GM21576 (cell line): ENCODE measurements at regions not wholly inside any gene's neighbourhood (a gene's known extent, or its start where the extent isn't known, plus 50 kb on each side); places are given as distances from the start of the nearest gene placed in this dataset.

ENCODE experiments used
- ATAC-seq: cut with Tn5 transposase; IDR thresholded peaks from one replicate; pipeline ENCODE4 v1.9.1; 2021; ENCODE audit warnings: mild to moderate bottlenecking, moderate library complexity; ENCODE audit not compliant: unreplicated experiment

DNA sequence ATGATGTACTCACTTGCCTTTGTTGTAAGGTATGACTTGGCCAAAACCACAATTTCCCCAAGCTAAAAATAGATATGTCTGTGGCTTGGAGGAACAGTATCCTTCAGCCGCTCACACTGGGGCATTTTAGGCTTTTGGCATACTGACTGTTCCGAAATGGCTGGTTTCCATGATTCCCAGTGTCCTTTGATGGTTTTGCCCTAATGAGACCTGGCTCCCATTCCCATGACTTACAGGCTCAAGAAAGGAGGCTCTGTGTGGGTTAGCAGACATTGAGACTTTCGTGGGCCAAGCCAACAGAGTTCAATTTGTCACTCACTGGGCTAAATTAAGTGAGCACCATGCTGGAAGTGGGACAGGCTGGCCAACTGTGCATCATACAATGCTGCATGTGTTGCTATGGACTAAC lies 150.6 kb downstream of the CEP135 start:
- no peak for ATAC-seq

DNA sequence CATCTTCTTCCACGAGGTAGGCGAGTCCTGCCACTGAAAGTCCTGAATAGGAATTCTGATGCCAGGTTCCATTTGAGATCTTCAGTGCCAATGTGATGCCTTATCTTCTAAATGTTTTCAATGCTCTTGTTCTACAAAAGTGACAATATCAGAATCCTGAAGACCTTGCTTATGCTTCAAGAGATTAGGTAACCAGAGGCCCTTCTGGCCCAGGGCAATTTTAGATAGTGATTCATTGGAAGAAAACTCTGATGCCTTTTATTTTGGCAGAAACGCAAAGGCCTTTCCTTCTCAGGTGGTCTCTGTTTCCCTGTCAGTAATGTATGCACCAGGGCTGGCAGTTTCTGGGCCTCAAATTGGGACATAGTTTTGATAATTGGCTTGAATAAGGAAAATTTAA lies 144.8 kb downstream of the CEP135 start:
- ATAC-seq = no peak

DNA sequence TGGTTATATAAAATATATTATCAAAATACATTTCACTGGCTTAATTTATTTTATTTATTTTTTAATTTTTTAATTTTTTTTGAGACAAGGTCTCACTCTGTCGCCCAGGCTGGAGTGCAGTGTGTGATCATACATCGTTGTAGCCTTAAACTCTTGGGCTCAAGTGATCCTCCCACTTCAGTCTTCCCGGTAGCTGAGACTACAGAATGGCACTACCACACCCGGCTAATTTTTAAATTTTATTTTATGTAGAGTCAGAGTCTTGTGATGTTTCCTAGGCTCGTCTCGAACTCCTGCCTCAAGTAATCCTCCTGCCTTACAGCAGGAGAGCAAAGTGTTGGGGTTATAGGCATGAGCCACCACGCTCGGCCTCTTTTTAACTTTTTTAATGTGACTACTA lies 143.8 kb downstream of the CEP135 start:
- no peak for ATAC-seq

DNA sequence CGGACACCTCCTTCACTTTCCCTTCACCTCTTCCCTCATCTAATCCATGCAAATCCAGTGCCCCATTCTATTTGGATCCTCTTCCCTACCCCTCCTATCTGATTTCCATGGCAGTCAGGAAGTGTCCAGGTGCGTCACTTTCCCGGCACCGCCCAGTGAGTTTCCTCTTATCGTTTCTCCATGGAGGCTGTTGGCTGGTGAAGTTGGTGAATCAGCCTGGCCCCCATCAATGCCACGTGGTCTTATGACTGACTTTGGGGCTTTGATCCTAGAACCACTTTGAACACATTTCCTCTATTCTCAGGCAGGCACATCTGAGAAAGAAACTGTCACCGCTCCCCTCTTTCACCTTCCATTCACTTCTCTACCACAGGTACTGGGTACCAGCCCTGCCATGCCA lies 137.8 kb downstream of the CEP135 start:
- no peak for ATAC-seq

DNA sequence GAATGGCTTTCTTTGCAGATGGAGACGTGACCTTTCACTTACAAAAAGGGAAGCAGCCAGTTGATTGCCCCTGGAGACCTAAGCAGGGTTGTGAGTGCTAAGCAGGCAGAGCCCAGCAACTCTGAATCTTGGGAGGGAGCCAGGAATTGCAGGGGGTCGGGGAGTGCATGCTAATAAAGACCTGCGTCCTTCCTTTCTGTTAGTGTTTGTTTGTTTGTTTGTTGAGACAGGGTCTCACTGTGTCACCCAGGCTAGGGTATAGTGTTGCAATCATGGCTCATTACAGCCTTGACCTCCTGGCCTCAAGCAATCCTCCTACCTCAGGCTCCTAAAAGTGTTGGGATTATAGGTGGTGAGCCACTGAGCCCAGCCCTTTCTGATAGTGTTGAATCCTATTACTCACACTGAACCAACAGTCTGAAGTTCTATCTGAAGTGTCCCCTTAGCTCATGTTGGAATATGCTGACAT lies 137.4 kb downstream of the CEP135 start:
- ATAC-seq = no peak

DNA sequence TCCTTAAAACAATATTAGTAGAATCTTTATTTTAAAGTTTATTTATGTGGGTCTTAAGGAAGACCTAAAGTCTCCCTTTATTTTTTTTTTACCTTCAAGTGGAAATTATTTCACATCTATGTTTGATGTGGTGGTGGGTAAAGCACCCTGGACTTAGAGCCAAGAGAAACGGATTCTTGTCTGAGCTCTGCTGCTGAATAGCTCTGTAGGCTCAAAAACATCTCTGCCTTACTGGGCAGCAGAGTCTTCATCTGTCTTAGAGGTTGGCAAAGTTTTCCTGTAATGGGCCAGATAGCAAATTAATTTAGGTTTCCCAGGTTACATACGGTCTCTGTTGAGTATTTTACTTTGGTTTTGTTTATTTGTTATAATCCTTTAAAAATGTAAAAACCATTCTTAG lies 136.5 kb downstream of the CEP135 start:
- no peak for ATAC-seq

DNA sequence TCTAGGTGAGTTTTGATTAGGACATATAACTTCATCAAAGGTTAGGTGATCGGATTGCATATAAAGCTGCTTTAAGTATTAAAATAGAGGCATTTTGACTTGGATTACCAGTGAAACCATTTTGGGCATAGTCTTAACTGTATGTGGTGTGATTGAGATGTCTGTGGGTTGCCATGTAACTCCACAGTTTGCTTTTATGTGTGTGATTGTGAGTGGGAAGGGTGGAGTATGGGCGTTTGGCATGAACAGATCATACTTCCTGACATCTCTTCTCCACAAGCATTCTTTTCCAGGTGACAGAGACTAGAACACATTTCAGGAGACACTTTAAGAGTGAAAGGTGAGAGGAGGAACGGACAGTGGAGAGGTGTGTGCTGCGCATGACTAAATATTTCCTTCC lies 136.1 kb downstream of the CEP135 start:
- ATAC-seq = no peak
